GM23338 (cell line): ENCODE measurements at regions not wholly inside any gene's neighbourhood (a gene's known extent, or its start where the extent isn't known, plus 50 kb on each side); places are given as distances from the start of the nearest gene placed in this dataset.

Source experiments
- ATAC-seq: fragments of 200-7000 bp; cut with Tn5 transposase; 3 replicates; pipeline ENCODE4 v1.9.1; 2020
- DNase-seq: peaks from one replicate; pipeline ENCODE4 v3.0.0-alpha.2; 2015; ENCODE audit warnings: low spot score
- H2AFZ ChIP-seq: fragments of 200-600 bp; sonication (generic); 2 replicates; pipeline ENCODE4 v1.8.0; 2016; ENCODE audit warnings: antibody characterized with exemption, mild to moderate bottlenecking, moderate library complexity
- H3F3A ChIP-seq: fragments of 200-600 bp; sonication (generic); replicated peaks from 2 replicates; pipeline ENCODE4 v1.8.0; 2017; ENCODE audit warnings: antibody characterized with exemption, mixed run types, low read depth
- H3K27ac ChIP-seq: fragments of 200-600 bp; sonication (generic); 2 replicates; pipeline ENCODE4 v1.6.1; 2016; ENCODE audit warnings: low read depth
- H3K27me3 ChIP-seq: fragments of 200-600 bp; sonication (generic); 2 replicates; pipeline ENCODE4 v1.8.0; 2016; ENCODE audit warnings: mild to moderate bottlenecking, mixed run types, moderate library complexity; ENCODE audit not compliant: insufficient read depth
- H3K36me3 ChIP-seq: fragments of 200-600 bp; sonication (generic); 2 replicates; pipeline ENCODE4 v1.8.0; 2016; ENCODE audit warnings: mild to moderate bottlenecking; ENCODE audit not compliant: insufficient read depth
- H3K4me1 ChIP-seq: fragments of 200-600 bp; sonication (generic); 2 replicates; pipeline ENCODE4 v1.8.0; 2016; ENCODE audit warnings: mild to moderate bottlenecking, moderate library complexity; ENCODE audit not compliant: insufficient read depth
- H3K4me2 ChIP-seq: fragments of 200-600 bp; sonication (generic); 2 replicates; pipeline ENCODE4 v1.7.1; 2017; ENCODE audit warnings: mixed run types
- H3K4me3 ChIP-seq: fragments of 200-600 bp; sonication (generic); 2 replicates; pipeline ENCODE4 v1.6.1; 2016; ENCODE audit warnings: mixed run types
- H3K79me2 ChIP-seq: fragments of 200-600 bp; sonication (generic); replicated peaks from 2 replicates; pipeline ENCODE4 v1.8.0; 2017; ENCODE audit warnings: mild to moderate bottlenecking; ENCODE audit not compliant: insufficient read depth
- H3K9me2 ChIP-seq: fragments of 200-600 bp; sonication (generic); 2 replicates; pipeline ENCODE4 v1.8.0; 2017; ENCODE audit not compliant: insufficient read depth
- H4K20me1 ChIP-seq: fragments of 200-600 bp; sonication (generic); replicated peaks from 2 replicates; pipeline ENCODE4 v1.8.0; 2017; ENCODE audit warnings: mild to moderate bottlenecking; ENCODE audit not compliant: insufficient read depth
- H3K27ac Mint-ChIP-seq: 2 replicates; pipeline ENCODE4 v1.8.0; 2020; ENCODE audit warnings: inconsistent platforms, mild to moderate bottlenecking, moderate library complexity, mixed read lengths
- H3K27me3 Mint-ChIP-seq: 3 replicates; pipeline ENCODE4 v1.8.0; 2022; ENCODE audit warnings: low read depth, mild to moderate bottlenecking, moderate library complexity, mixed read lengths, inconsistent platforms; ENCODE audit not compliant: insufficient read depth, poor library complexity
- H3K36me3 Mint-ChIP-seq: 3 replicates; pipeline ENCODE4 v1.8.0; 2021; ENCODE audit warnings: low read depth, mild to moderate bottlenecking, inconsistent platforms, moderate library complexity, mixed read lengths
- H3K4me1 Mint-ChIP-seq: 3 replicates; pipeline ENCODE4 v1.8.0; 2020; ENCODE audit warnings: mild to moderate bottlenecking, inconsistent platforms, mixed read lengths
- H3K4me3 Mint-ChIP-seq: 3 replicates; pipeline ENCODE4 v1.8.0; 2021; ENCODE audit warnings: moderate library complexity, mild to moderate bottlenecking, inconsistent platforms, mixed read lengths
- H3K9me3 Mint-ChIP-seq: 3 replicates; pipeline ENCODE4 v1.8.0; 2020; ENCODE audit warnings: moderate library complexity, mild to moderate bottlenecking, inconsistent platforms, mixed read lengths
- CREB1 ChIP-seq: fragments of 250-450 bp; sonication (Bioruptor Pico); IDR thresholded peaks from 2 replicates; pipeline ENCODE4 v1.5.0; 2020; ENCODE audit warnings: low read depth, mild to moderate bottlenecking, moderate library complexity
- CTCF ChIP-seq, 2 experiments: fragments of 200-600 bp in 1 of 2; sonication (generic) in 1 of 2; conservative IDR thresholded peaks; 2 replicates each; pipeline versions ENCODE4 v1.5.1 to v1.6.1; 2016 to 2017; ENCODE audit warnings: antibody characterized with exemption in 2 of 2, low read depth in 2 of 2, mild to moderate bottlenecking in 2 of 2, moderate library complexity in 1 of 2
- EZH2phosphoT487 ChIP-seq: fragments of 200-600 bp; sonication (generic); IDR thresholded peaks from one replicate; pipeline ENCODE4 v1.8.1; 2018; ENCODE audit warnings: antibody characterized with exemption; ENCODE audit not compliant: unreplicated experiment
- JUNB ChIP-seq: IDR thresholded peaks from one replicate; pipeline ENCODE4 v1.6.1; 2016; ENCODE audit warnings: antibody characterized with exemption; ENCODE audit not compliant: unreplicated experiment
- POLR2AphosphoS5 ChIP-seq: IDR thresholded peaks from 2 replicates; pipeline ENCODE4 v1.6.1; 2016; ENCODE audit warnings: antibody characterized with exemption, low read depth
- REST ChIP-seq: IDR thresholded peaks from one replicate; pipeline ENCODE4 v1.6.1; 2018; ENCODE audit warnings: antibody characterized with exemption; ENCODE audit not compliant: unreplicated experiment
- ZNF462 ChIP-seq: fragments of 250-450 bp; sonication (Bioruptor Pico); IDR thresholded peaks from 2 replicates; pipeline ENCODE4 v1.5.0; 2020; ENCODE audit warnings: mild to moderate bottlenecking, moderate library complexity

GRCh38 chr12:61993734-61994345, 266.4 kb upstream of the USP15 start:
- no peaks in the 10 kb centered on the region for H4K20me1 ChIP-seq
- no peaks in the 10 kb centered on the region for H3K36me3 Mint-ChIP-seq
- H3K79me2 ChIP-seq = no peaks in the 10 kb centered on the region
- H3K4me1 ChIP-seq = no peaks in the 10 kb centered on the region
- H3K27me3 Mint-ChIP-seq = no peaks in the 10 kb centered on the region
- ATAC-seq (peak; percentile 92), DNase-seq (peak; percentile 77)
- H3K9me2 ChIP-seq = no peaks in the 10 kb centered on the region
- no peaks in the 10 kb centered on the region for H3K27me3 ChIP-seq
- no peak overlapping the region for H2AFZ ChIP-seq
- H3K4me1 Mint-ChIP-seq = no peaks in the 10 kb centered on the region
- no peaks in the 10 kb centered on the region for H3F3A ChIP-seq
- no peak overlapping the region for H3K27ac ChIP-seq
- H3K4me2 ChIP-seq = no peak overlapping the region
- H3K4me3 ChIP-seq = no peak overlapping the region
- no peaks in the 10 kb centered on the region for H3K36me3 ChIP-seq
- H3K9me3 Mint-ChIP-seq = no peaks in the 10 kb centered on the region
- no peak overlapping the region for H3K4me3 Mint-ChIP-seq
- H3K27ac Mint-ChIP-seq = no peak overlapping the region
- TF ChIP-seq CTCF (conservative IDR thresholded peaks at IDR 0.05; ENCODE audit: low read depth in 2 of 2) = peak; percentile 86
- TF ChIP-seq REST = no peak

GRCh38 chr12:61996717-61997116, 263.5 kb upstream of the USP15 start:
- Mint-ChIP-seq H3K9me3 (no peaks in the 10 kb centered on the region), H3K27me3 (no peaks in the 10 kb centered on the region), H3K36me3 (no peaks in the 10 kb centered on the region), H3K4me1 (no peaks in the 10 kb centered on the region), H3K27ac (no peak overlapping the region), H3K4me3 (no peak overlapping the region)
- DNase-seq (no peak), ATAC-seq (no peak)
- Histone ChIP-seq H4K20me1 (no peaks in the 10 kb centered on the region), H3K27me3 (no peaks in the 10 kb centered on the region), H3K36me3 (no peaks in the 10 kb centered on the region), H3K79me2 (no peaks in the 10 kb centered on the region), H3K4me1 (no peaks in the 10 kb centered on the region), H3F3A (no peaks in the 10 kb centered on the region), H3K4me3 (no peak overlapping the region), H3K27ac (no peak overlapping the region), H3K4me2 (no peak overlapping the region), H2AFZ (no peak overlapping the region), H3K9me2 (no peaks in the 10 kb centered on the region)
- no peak for TF ChIP-seq EZH2phosphoT487
- no peak for TF ChIP-seq CTCF (conservative IDR thresholded peaks at IDR 0.05; ENCODE audit: low read depth in 2 of 2)
- no peak for TF ChIP-seq JUNB
- no peak for TF ChIP-seq ZNF462 (CRISPR knock-in tag)
- no peak for TF ChIP-seq POLR2AphosphoS5
- no peak for TF ChIP-seq CREB1 (CRISPR knock-in tag)
